Lung microvascular endothelial cell (primary cell): ENCODE measurements at regions not wholly inside any gene's neighbourhood (a gene's known extent, or its start where the extent isn't known, plus 50 kb on each side); places are given as distances from the start of the nearest gene placed in this dataset.
A peak's percentile ranks its signal among the peaks of the same experiment; 100 is the strongest.
"Not testable (repeated sequence)": the region's sequence is repeated elsewhere in the genome, so short reads cannot be mapped to it uniquely, and the experiment has no call there.

Source experiments
- DNase-seq, 2 donors: peaks; one replicate each; pipeline versions ENCODE4 v3.0.0 to v3.0.0-alpha.2; 2010; ENCODE audit warnings: low read depth in 2 of 2

- DNase-seq = peak; percentile 20 to 42
These were observed 244.7 kb downstream of the KIF20B start for GRCh38 chr10:89946106-89946505.

- no peak for DNase-seq
These were observed 248.1 kb downstream of the KIF20B start for GRCh38 chr10:89949496-89949895.

DNA sequence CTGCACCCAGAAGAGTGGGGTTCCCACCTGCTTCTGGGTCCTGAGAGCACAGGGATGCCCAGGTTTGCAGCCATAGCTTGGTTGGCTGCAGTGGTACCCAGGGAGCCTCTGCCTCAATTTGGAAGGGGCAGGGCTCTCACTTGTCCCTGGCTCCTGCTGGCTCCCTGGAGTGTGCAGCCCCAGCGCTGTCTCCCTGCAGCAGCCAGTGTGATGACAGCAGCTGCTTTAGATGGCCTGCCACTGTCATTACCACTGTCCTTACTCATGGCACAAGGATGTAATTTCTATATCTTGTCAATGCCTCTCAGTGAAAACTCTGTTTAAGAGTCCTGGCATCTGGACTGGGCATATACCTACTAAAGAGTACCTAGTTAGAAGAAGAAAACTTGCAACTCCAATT lies 250.9 kb downstream of the KIF20B start:
- no peak for DNase-seq

DNA sequence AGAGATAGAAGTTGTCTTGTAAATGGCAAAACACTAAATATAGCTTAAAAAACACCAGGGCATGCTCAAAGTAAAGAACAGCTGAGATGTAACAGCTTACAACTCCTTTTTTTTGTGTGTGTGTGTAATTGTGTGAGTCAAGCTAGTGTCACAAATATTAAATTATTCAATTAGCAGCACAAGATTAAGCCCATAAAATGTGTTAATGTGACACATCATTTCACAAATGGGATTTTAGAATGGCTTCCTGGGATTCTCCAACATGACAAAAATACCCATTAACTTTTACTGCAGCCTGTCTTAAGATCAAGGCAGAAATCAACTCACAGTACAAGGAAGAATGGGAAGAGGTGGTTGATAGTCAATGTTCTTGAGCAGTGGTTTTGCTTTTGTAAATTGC lies 251.4 kb downstream of the KIF20B start:
- DNase-seq = no peak

- DNase-seq = no peak
These were observed 252.7 kb downstream of the KIF20B start for GRCh38 chr10:89954061-89954460.

- DNase-seq = peak in 1 of 2 donors; percentile 2
These were observed 253.6 kb downstream of the KIF20B start for GRCh38 chr10:89954787-89955566.

GRCh38 chr10:89959433-89960110 lies 258.2 kb downstream of the KIF20B start:
- no peak for DNase-seq

DNA sequence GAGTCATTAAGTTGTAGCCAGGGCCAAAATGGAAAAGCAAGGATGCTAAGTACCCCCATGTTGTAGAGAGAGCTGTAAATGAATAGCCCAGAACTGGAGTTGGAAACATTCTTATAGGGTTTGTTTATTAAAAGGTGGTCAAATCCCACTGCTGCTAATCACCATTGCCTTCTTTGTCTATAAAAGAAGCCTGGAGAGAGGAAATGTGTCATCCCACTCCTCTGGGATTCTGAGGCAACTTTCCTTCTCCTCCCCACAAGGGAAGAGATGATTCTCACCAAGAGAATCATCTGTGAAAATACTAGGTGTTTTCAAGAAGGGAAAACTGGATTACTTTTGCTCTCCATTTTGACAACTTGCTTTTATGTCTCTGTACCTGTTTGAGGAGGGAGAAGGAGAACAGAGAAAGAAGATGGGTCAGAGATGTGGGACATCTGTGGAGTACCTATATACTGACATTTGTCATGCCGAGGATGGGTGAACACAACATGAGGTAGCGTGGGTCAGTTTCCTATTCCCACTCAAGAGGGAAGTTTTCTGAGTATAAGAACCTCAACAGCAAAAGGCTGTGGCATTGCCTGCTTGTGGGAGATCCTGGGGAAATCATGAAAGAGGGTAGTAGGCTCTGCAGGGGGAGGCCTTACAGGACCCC lies 262.2 kb downstream of the KIF20B start:
- no peak for DNase-seq

DNA sequence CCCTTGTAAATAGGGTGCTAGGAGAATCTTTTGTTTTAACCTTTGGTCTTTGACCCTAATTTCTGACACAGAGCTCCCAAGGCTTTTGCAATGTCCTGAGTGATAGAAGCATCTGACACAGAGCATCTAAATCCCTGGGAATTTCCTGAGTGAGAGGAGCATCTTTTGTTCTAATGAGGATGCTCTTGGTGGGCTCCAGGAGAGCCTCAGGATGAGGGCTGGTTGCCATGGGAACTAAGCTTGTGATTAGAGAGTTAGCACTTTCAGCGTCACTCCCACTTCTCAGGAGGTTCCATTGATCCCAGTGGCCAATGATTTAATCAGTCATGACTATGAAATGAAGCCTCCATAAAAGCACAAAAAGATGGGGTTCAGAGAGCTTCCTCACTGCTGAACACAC lies 264.8 kb downstream of the KIF20B start:
- no peak for DNase-seq

GRCh38 chr10:89973326-89973725 lies 271.9 kb downstream of the KIF20B start:
- DNase-seq = no peak

DNA sequence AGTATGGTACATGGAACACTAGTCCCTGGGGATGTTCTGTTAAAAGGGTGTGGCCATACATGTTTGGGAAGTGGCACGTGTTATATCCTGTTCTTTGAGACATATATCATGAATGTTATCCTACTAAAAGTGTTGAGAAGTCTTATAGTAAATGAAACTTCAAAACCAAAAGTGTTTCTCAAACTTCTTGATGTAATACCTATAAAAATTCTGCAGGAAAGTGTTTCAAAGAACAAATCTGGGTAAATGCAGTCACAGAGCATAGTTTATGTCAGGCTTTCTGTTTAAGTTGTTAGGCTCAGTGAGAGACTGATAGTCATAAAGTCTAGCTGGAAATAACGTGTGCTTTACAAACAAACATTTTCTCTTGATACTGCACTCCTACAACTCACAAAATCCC lies 273.7 kb downstream of the KIF20B start:
- DNase-seq = no peak

DNA sequence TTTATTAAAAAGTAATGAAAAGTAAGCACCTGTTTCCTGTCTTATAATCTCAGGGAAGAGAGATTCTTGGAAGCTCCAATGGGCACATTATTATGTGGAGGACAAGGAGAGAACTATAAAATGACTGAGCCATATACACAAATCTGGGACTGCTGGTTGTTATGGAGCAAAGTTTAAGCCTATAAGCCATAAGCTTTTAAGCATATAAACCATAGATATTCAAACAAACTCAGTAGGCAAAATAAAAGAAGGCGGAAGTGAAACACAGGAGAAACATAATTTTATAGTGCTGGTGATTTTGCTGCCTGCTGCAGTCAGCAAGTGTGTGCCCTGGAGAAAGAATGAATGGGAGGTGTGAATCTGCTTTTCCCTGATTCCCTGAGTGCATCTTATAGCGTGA lies 274.4 kb downstream of the KIF20B start:
- no peak for DNase-seq

DNA sequence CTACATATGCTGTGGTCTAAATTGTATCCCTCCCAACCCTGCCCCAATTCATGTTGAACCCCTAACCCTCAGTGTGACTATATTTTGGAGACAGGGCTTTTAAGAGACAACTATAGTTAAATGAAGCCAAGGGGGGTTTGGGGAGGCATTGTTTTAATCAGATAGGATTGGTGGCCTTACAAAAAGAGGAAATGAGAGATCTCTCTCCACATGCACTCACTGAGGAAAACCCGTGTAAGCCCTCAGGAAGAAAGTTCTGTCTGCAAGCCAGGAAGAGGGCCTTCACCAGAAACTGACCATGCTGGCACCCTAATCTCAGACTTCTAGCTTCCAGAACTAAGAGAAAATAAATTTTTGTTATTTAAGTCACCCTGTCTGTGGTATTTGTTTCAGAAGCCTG lies 276.7 kb downstream of the KIF20B start:
- DNase-seq = no peak

- no peak for DNase-seq
These were observed 278.3 kb downstream of the KIF20B start for GRCh38 chr10:89979726-89980125.

DNA sequence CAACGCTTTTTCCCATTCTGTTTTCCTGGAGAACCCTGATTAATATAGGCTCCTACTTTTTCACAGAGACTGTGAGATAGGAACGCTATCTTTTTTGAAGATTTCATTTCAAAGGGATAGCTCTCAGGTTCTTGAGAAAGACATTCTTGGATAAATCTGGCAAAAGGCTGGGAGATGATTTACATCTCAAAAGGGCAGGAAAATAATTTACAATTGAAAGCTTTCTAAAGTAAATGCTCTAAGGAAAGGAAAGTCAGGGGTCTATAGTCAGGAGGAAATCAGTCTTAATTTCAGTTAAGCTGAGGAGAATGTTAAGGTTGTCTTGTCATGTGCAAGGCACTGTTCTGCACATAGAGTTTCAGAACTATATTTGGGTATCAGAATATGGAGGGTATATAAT lies 278.8 kb downstream of the KIF20B start:
- no peak for DNase-seq

DNA sequence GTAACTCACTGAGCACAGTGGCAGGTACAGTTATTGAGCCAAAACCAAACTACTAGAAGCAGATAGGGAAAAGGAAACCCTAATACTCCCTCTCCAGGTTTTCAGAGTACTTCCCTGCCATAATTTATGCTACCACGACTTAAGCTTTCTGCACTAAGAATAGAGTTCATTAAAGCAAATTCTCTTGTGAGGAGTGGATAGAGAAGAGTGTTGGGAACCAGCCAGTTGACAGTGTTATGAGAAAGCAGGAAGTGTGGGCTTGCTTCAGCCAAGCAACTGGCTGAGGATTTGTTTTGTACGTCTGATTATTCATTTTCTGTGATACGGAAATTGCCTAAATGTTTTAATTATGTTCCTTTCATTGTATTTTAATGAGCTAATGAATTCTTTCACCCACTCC lies 280.5 kb downstream of the KIF20B start:
- peak in 1 of 2 donors; percentile 6 for DNase-seq

DNA sequence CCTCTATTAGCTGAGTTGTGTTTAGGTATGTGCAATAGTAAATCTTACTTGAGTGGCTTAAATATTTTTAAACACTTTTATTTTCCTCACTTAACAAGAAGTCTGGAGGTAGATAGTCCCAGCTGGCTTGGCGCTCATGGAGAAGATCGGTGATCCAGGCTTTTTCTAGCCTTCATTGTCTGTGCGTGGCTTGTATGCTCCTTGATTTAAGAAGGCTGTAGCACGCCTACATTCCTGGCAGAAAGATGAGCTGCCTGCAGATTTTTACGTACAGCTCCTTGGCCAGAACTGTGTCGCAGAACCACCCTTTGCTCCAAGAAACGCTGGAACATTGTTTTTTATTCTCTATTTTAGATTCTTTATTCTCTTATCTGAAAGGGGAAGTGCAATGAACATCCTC lies 284.1 kb downstream of the KIF20B start:
- DNase-seq = no peak

- not testable (repeated sequence) for DNase-seq
These were observed 287.0 kb downstream of the KIF20B start for GRCh38 chr10:89988361-89988760.

GRCh38 chr10:89992575-89992974 lies 291.2 kb downstream of the KIF20B start:
- DNase-seq = no peak

- no peak for DNase-seq
These were observed 305.8 kb downstream of the KIF20B start for GRCh38 chr10:90007226-90007625.

DNA sequence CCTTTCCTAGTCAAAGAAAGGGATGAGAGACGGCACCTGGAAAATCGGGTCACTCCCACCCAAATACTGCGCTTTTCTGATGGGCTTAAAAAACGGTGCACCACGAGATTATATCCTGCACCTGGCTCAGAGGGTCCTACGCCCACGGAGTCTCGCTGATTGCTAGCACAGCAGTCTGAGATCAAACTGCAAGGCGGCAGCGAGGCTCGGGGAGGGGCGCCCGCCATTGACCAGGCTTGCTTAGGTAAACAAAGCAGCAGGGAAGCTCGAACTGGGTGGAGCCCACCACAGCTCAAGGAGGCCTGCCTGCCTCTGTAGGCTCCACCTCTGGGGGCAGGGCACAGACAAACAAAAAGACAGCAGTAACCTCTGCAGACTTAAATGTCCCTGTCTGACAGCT lies 309.9 kb downstream of the KIF20B start:
- DNase-seq = not testable (repeated sequence)

DNA sequence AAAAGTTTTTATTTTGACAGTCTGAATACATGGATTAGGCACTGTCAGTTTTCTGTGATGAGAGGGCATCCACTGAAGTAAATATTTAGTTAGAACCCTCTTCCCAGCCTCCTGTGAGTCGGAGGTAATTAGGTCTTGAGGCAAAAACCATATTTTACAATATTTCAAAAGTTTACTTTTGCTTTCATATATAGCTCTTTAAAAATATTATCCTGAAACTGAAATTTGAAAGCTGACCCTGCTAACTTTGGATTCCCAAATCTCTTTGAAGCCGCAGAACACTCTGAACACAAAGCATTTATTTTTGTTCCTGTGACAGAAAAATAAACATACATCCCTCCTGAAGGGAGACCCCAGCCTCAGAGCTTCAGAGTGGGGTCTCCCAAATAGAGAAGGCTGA lies 317.4 kb downstream of the KIF20B start:
- DNase-seq = no peak

- no peak for DNase-seq
These were observed 319.1 kb downstream of the KIF20B start for GRCh38 chr10:90020506-90020905.
